ENCODE measurements at regions not wholly inside any gene's neighbourhood (a gene's known extent, or its start where the extent isn't known, plus 50 kb on each side); places are given as distances from the start of the nearest gene placed in this dataset.

DNA sequence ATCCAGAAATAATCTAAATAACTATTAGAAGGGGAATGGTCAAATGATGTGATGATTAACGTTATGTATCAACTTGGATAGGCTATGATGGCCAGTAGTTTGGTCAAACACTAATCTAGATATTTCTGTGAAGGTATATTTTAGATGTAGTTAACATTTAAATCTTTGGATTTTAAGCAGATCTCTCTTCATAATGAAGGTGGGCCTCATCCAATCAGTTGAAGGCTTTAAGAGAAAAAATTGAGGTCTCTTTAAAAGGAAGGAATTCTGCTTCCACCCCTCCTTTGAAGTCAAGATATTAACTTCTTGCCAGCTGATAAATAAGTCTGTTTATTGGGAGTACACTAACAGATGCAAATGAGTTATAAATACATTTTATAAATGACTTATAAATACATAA lies 760.0 kb upstream of the SLC35B3 start:
- H3K4me3 ChIP-seq (ENCODE audit: low read length), result no peak overlapping the region
- no peak for DNase-seq (ENCODE audit: low read depth)
- TF ChIP-seq, protein P1, sequence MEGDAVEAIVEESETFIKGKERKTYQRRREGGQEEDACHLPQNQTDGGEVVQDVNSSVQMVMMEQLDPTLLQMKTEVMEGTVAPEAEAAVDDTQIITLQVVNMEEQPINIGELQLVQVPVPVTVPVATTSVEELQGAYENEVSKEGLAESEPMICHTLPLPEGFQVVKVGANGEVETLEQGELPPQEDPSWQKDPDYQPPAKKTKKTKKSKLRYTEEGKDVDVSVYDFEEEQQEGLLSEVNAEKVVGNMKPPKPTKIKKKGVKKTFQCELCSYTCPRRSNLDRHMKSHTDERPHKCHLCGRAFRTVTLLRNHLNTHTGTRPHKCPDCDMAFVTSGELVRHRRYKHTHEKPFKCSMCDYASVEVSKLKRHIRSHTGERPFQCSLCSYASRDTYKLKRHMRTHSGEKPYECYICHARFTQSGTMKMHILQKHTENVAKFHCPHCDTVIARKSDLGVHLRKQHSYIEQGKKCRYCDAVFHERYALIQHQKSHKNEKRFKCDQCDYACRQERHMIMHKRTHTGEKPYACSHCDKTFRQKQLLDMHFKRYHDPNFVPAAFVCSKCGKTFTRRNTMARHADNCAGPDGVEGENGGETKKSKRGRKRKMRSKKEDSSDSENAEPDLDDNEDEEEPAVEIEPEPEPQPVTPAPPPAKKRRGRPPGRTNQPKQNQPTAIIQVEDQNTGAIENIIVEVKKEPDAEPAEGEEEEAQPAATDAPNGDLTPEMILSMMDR (conservative IDR thresholded peaks at IDR 0.05; ENCODE audit: low read length), result no peak

DNA sequence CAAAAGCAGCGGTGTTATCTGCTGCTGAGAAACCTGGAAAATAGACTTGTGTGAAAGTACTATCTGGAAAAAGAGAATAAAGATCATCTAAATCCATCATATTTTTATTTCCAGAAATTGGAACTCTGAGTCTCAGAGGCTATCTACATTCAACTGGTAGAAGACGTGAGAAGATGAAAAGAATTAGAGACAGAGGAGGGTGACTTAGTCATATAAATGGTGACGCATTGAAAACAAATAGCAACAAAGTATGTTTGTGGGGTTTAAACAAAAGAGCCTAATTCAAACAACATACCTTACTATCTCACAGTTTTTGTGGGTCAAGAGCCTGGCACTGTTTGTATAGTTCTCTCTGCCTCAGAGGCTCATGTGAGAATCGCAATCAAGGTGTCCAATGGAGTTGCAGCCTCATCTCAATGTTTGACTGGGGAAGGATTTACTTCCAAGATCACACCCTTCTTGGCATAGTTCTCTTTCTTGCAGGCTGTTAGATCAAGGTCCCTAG lies 757.1 kb upstream of the SLC35B3 start:
- TF ChIP-seq, protein P1 (conservative IDR thresholded peaks at IDR 0.05; ENCODE audit: low read length), result no peak
- no peak for DNase-seq (ENCODE audit: low read depth)

DNA sequence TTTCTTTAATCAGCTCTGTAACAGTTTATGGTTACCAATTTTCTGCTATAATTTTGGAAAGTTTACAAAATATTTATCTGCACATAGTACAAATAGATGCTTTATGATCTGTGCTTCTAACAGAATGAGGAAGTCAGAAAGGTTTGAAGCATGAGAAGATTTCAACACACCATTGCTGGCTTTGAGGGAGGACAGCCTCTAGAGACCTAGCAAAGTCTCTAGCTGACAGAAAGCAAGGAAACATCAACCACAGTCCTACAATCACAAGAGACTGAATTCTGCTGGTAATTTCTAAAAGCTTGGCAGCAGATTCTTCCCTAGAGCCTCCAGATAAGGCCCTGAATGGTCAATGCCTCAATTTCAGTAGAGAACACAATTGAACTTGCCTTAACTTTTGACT lies 750.8 kb upstream of the SLC35B3 start:
- H3K4me3 ChIP-seq (ENCODE audit: low read length), result no peak overlapping the region
- TF ChIP-seq, protein P1 (conservative IDR thresholded peaks at IDR 0.05; ENCODE audit: low read length), result no peak
- no peak for DNase-seq (ENCODE audit: low read depth)

More for the DNA sequence above, 757.1 kb upstream of the SLC35B3 start:
- H3K4me3 ChIP-seq (ENCODE audit: low read length), result no peak overlapping the region

DNA sequence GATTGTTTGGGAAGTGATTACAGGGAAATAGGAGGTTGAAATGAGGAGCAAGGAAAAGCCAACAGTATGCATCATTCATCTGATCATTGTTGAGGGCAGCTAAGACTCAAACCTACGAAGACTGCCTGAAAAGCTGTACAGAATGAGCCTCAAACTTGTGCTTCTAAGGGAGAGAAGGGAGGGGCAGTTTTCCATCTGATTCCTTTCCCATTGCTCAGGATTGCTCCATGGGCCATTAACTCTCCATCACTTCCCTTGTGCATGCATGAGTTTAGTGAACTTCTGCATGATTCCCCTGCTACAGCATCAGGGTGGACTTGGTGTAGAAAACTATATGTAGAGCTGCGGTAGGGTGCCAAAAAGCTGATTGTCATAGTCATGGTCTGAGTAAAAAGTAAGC lies 742.7 kb upstream of the SLC35B3 start:
- no peak overlapping the region for H3K4me3 ChIP-seq (ENCODE audit: low read length)
- TF ChIP-seq, protein P1 (conservative IDR thresholded peaks at IDR 0.05; ENCODE audit: low read length), result no peak
- no peak for DNase-seq (ENCODE audit: low read depth)

DNA sequence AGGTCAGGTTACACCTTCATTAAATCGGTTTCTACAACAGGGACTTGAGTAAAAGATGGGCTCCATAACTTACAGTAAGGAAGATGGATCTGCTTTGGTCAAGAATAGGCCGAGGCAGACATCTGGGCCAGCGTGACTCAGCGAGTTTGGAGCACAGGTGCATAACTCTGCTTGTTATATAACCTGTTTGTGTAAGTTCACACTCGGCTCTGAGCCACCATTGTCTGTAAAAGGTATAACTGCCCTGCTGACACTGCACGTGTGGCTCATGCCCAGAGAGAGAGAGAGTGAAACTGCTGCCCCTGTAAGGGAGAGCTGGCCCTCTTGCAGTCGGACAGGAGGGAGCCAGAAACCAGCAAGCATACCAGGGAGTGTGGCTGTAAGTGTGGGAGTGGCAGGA lies 737.9 kb upstream of the SLC35B3 start:
- TF ChIP-seq, protein P1 (conservative IDR thresholded peaks at IDR 0.05; ENCODE audit: low read length), result no peak
- DNase-seq (ENCODE audit: low read depth), result no peak
- no peak overlapping the region for H3K4me3 ChIP-seq (ENCODE audit: low read length)

DNA sequence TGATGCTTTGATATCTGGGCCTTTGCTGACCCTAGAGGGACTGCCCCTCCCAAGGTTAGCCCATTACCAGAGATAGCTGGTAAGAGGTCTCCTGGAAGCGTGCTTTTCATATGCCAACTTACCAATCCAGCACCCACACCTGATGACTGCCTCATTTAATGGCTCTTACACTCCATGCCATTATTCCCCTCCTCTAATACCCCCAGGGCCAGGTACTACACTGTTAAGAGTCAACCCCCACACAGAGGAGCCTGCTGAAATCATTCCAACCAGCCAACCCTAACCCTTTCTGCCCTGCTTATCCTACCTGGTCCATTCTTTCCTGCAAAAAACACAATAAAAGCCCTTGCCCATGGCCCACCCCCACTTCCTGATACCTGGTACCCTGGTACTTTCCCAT lies 736.8 kb upstream of the SLC35B3 start:
- no peak overlapping the region for H3K4me3 ChIP-seq (ENCODE audit: low read length)
- DNase-seq (ENCODE audit: low read depth), result no peak
- TF ChIP-seq, protein P1 (conservative IDR thresholded peaks at IDR 0.05; ENCODE audit: low read length), result no peak

DNA sequence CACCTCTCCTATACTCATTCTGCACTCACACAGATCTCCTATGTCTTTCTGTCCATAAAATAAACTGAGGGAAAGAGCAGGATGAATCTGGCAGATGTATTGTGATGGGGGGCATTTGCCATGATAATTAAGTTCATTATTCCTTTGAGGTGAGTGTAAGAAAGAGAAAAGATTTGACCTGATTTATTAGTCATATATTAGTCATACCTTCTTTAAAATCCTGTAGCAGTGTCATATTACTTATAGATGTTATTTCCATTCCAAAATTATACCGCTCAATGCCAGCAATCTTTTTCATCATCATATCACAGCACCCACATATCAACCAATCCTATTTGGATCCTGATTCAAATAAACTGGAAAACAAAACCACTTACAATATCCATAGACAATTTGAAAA lies 733.3 kb upstream of the SLC35B3 start:
- TF ChIP-seq, protein P1 (conservative IDR thresholded peaks at IDR 0.05; ENCODE audit: low read length), result no peak
- no peak for DNase-seq (ENCODE audit: low read depth)

More for the DNA sequence above, 733.3 kb upstream of the SLC35B3 start:
- H3K4me3 ChIP-seq (ENCODE audit: low read length), result no peak overlapping the region

All from AG10803 (cell line).